Keratinocyte (primary cell): ENCODE measurements at regions not wholly inside any gene's neighbourhood (a gene's known extent, or its start where the extent isn't known, plus 50 kb on each side); places are given as distances from the start of the nearest gene placed in this dataset.

Source experiments
- DNase-seq: peaks from one replicate; pipeline ENCODE4 v3.0.0-alpha.2; 2011; ENCODE audit warnings: low read depth, missing footprints, low spot score
- FAIRE-seq: peaks from 2 replicates; lab custom pipeline; 2011; peaks lifted over from hg19 to GRCh38; lab: Jason Lieb, UNC
- H2AFZ ChIP-seq: 2 replicates; pipeline ENCODE4 v1.6.0; 2012; ENCODE audit warnings: low read length, control low read depth, inconsistent platforms; ENCODE audit not compliant: control insufficient read depth
- H3K27ac ChIP-seq: 2 replicates; pipeline ENCODE4 v1.5.1; 2011; ENCODE audit warnings: low read length; ENCODE audit not compliant: control insufficient read depth, insufficient read depth
- H3K27me3 ChIP-seq: 3 replicates; pipeline ENCODE4 v1.6.0; 2011; ENCODE audit warnings: low read length; ENCODE audit not compliant: control insufficient read depth, insufficient read depth; ENCODE audit errors: extremely low read depth
- H3K36me3 ChIP-seq, 2 experiments: 2 replicates in 1 of 2; 3 replicates in 1 of 2; pipeline ENCODE4 v1.5.1; 2011; ENCODE audit warnings: low read length in 2 of 2, mild to moderate bottlenecking in 1 of 2; ENCODE audit not compliant: control insufficient read depth in 2 of 2, insufficient read depth in 2 of 2; ENCODE audit errors: extremely low read depth in 1 of 2
- H3K4me1 ChIP-seq: 3 replicates; pipeline ENCODE4 v1.5.1; 2011; ENCODE audit warnings: low read length; ENCODE audit not compliant: control insufficient read depth, insufficient read depth; ENCODE audit errors: extremely low read depth
- H3K4me2 ChIP-seq: 3 replicates; pipeline ENCODE4 v1.6.0; 2011; ENCODE audit warnings: low read depth, low read length; ENCODE audit not compliant: control insufficient read depth, insufficient read depth; ENCODE audit errors: extremely low read depth
- H3K4me3 ChIP-seq, 3 experiments: fragments of 200-600 bp in 1 of 3; sonication (generic) in 1 of 3; 2 replicates in 2 of 3; 3 replicates in 1 of 3; pipeline ENCODE4 v1.5.1; 2011 to 2016; ENCODE audit warnings: low read length in 3 of 3, mild to moderate bottlenecking in 3 of 3, control low read depth in 2 of 3, inconsistent platforms in 1 of 3, low read depth in 1 of 3, mixed read lengths in 1 of 3, mixed run types in 1 of 3, moderate library complexity in 1 of 3; ENCODE audit not compliant: control insufficient read depth in 2 of 3, insufficient read depth in 2 of 3; ENCODE audit errors: extremely low read depth in 1 of 3
- H3K79me2 ChIP-seq: 2 replicates; pipeline ENCODE4 v1.6.0; 2012; ENCODE audit warnings: low read length; ENCODE audit not compliant: control insufficient read depth, insufficient read depth
- H3K9ac ChIP-seq: 3 replicates; pipeline ENCODE4 v1.6.0; 2011; ENCODE audit warnings: low read length; ENCODE audit not compliant: control insufficient read depth, insufficient read depth; ENCODE audit errors: extremely low read depth
- H3K9me1 ChIP-seq: 3 replicates; pipeline ENCODE4 v1.6.0; 2011; ENCODE audit warnings: low read length; ENCODE audit not compliant: control insufficient read depth, insufficient read depth; ENCODE audit errors: extremely low read depth
- H3K9me3 ChIP-seq: 2 replicates; pipeline ENCODE4 v1.5.1; 2012; ENCODE audit warnings: low read depth, low read length; ENCODE audit not compliant: control insufficient read depth
- H4K20me1 ChIP-seq: 3 replicates; pipeline ENCODE4 v1.6.0; 2011; ENCODE audit warnings: low read length; ENCODE audit not compliant: control insufficient read depth, insufficient read depth; ENCODE audit errors: extremely low read depth
- CTCF ChIP-seq, 3 experiments: IDR thresholded peaks in 1 of 3; conservative IDR thresholded peaks in 1 of 3; optimal IDR thresholded peaks in 1 of 3; 2 replicates in 2 of 3; 3 replicates in 1 of 3; pipeline versions ENCODE3 to v1.5.1; 2011; ENCODE audit warnings: low read length in 3 of 3, mild to moderate bottlenecking in 3 of 3, moderate library complexity in 2 of 3, control low read depth in 1 of 3, inconsistent platforms in 1 of 3; ENCODE audit not compliant: insufficient read depth in 2 of 3; ENCODE audit errors: extremely low read depth in 1 of 3
- EZH2 ChIP-seq: IDR thresholded peaks from one replicate; pipeline ENCODE4 v1.6.1; 2012; ENCODE audit warnings: inconsistent platforms, mild to moderate bottlenecking, low read length, moderate library complexity
- dilution Hi-C: fragments of 300-500 bp; cut with MboI; formaldehyde crosslinking; loops from one replicate; pipeline ENCODE4 v1.7.0; 2020; ENCODE audit warnings: low sequenced_read_pairs; ENCODE audit not compliant: extremely low pct_ligation_motif_present

GRCh38 chr15:25070353-25070963, 115.7 kb downstream of the SNRPN start:
- Histone ChIP-seq H3K9me1 (no peaks in the 10 kb centered on the region), H2AFZ (no peak overlapping the region), H3K36me3 (peaks cover 2 to 33% of the 10 kb centered on the region in 2 experiments), H4K20me1 (no peaks in the 10 kb centered on the region), H3K27me3 (no peaks in the 10 kb centered on the region), H3K9me3 (peaks cover 91% of the 10 kb centered on the region), H3K9ac (no peak overlapping the region), H3K79me2 (no peaks in the 10 kb centered on the region), H3K4me2 (no peak overlapping the region), H3K4me1 (no peaks in the 10 kb centered on the region), H3K4me3 (no peak overlapping the region), H3K27ac (no peak overlapping the region)
- no peak for TF ChIP-seq CTCF (optimal IDR thresholded peaks at IDR 0.05 in 1 of 3, IDR thresholded peaks at IDR 0.05 in 1 of 3, conservative IDR thresholded peaks at IDR 0.05 in 1 of 3; ENCODE audit: extremely low read depth in 1 of 3, insufficient read depth in 2 of 3, low read length in 3 of 3)
- TF ChIP-seq EZH2: no peak
- dilution Hi-C loops: no loop called here
- FAIRE-seq (no peak), DNase-seq (no peak)

GRCh38 chr15:25072857-25073476, 118.2 kb downstream of the SNRPN start:
- Histone ChIP-seq H3K4me1 (no peaks in the 10 kb centered on the region), H3K27me3 (no peaks in the 10 kb centered on the region), H3K4me3 (no peak overlapping the region), H3K9me1 (no peaks in the 10 kb centered on the region), H3K9ac (no peak overlapping the region), H3K4me2 (no peak overlapping the region), H3K9me3 (peaks cover 91% of the 10 kb centered on the region), H3K27ac (no peak overlapping the region), H4K20me1 (no peaks in the 10 kb centered on the region), H3K79me2 (no peaks in the 10 kb centered on the region), H2AFZ (no peak overlapping the region), H3K36me3 (peaks cover 0 to 34% of the 10 kb centered on the region in 2 experiments)
- dilution Hi-C loops: no loop called here
- DNase-seq: no peak
- FAIRE-seq: no peak
- no peak for TF ChIP-seq CTCF (optimal IDR thresholded peaks at IDR 0.05 in 1 of 3, IDR thresholded peaks at IDR 0.05 in 1 of 3, conservative IDR thresholded peaks at IDR 0.05 in 1 of 3; ENCODE audit: extremely low read depth in 1 of 3, insufficient read depth in 2 of 3, low read length in 3 of 3)
- TF ChIP-seq EZH2: no peak
